ENCODE measurements at regions not wholly inside any gene's neighbourhood (a gene's known extent, or its start where the extent isn't known, plus 50 kb on each side); places are given as distances from the start of the nearest gene placed in this dataset.

DNA sequence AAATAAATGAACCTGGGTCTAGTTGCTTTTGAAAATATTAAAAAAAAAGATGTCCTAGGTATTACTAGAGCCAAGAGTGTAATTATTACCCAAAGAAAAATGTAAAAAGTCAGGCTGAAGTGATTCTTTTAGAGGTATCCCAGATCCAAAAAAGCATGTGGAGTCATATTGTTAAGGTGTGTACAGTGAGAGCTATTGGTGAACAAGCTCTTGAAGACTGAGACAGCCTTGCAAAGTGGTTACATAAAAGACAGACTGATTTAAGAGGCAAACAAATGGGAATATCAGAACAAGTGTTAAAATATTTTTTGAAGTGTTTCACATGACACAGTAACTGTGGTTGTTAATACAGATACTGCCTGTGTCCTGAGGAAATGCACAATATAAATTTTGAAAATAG lies 624.5 kb downstream of the PLOD2 start:
- TF ChIP-seq CTCF (IDR thresholded peaks at IDR 0.05; ENCODE audit: low read depth, low read length, poor library complexity, severe bottlenecking) (no peak), EZH2phosphoT487 (IDR thresholded peaks at IDR 0.05; ENCODE audit: borderline replicate concordance, low read length) (no peak)

Data from DOHH2 (cell line).